22Rv1 (cell line): ENCODE measurements at regions not wholly inside any gene's neighbourhood (a gene's known extent, or its start where the extent isn't known, plus 50 kb on each side); places are given as distances from the start of the nearest gene placed in this dataset.

Source experiments
- ZFX ChIP-seq: fragments of 450-650 bp; IDR thresholded peaks from 2 replicates; pipeline ENCODE4 v1.6.1; 2017; ENCODE audit warnings: antibody characterized with exemption, borderline replicate concordance
- TF ChIP-seq, protein P1 (sequence below): fragments of 450-650 bp; IDR thresholded peaks from 2 replicates; pipeline ENCODE4 v1.5.1; 2017; ENCODE audit warnings: mild to moderate bottlenecking

DNA sequence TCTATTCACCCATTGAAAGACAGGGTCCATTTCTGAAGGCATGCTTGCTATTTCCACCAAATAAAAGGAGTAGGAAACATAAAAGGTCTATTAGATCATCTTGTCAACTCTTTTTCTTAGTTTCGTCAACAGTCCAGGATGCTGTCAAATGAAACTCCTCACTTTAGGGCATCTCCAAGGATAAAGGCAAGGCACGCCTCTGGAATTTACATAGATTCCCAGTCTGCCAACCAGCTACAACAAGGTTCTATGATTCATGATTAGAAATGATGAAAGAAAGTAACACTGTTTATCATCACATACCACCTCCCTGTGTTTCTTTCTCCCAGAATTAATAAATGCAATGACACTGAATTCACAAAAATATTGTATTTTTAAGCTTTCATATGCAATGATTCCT, 636.3 kb downstream of the LTN1 start:
- TF ChIP-seq, protein P1, sequence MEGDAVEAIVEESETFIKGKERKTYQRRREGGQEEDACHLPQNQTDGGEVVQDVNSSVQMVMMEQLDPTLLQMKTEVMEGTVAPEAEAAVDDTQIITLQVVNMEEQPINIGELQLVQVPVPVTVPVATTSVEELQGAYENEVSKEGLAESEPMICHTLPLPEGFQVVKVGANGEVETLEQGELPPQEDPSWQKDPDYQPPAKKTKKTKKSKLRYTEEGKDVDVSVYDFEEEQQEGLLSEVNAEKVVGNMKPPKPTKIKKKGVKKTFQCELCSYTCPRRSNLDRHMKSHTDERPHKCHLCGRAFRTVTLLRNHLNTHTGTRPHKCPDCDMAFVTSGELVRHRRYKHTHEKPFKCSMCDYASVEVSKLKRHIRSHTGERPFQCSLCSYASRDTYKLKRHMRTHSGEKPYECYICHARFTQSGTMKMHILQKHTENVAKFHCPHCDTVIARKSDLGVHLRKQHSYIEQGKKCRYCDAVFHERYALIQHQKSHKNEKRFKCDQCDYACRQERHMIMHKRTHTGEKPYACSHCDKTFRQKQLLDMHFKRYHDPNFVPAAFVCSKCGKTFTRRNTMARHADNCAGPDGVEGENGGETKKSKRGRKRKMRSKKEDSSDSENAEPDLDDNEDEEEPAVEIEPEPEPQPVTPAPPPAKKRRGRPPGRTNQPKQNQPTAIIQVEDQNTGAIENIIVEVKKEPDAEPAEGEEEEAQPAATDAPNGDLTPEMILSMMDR: no peak
- TF ChIP-seq ZFX: no peak
